SK-N-SH (cell line): ENCODE measurements at regions not wholly inside any gene's neighbourhood (a gene's known extent, or its start where the extent isn't known, plus 50 kb on each side); places are given as distances from the start of the nearest gene placed in this dataset.

Source experiments
- ELF1 ChIP-seq: IDR thresholded peaks from 2 replicates; pipeline ENCODE4 v1.4.0; 2012
- GABPA ChIP-seq: IDR thresholded peaks from 2 replicates; pipeline ENCODE4 v1.4.0; 2012; ENCODE audit warnings: low read depth, mild to moderate bottlenecking
- RAD21 ChIP-seq: IDR thresholded peaks from 2 replicates; pipeline ENCODE4 v1.6.1; 2012; ENCODE audit warnings: mild to moderate bottlenecking, low read length
- RXRA ChIP-seq: IDR thresholded peaks from 2 replicates; pipeline ENCODE4 v1.4.0; 2012; ENCODE audit warnings: low read depth, mild to moderate bottlenecking, borderline replicate concordance
- TF ChIP-seq, protein P1 (sequence below): fragments of 200-600 bp; sonication (generic); IDR thresholded peaks from 2 replicates; pipeline ENCODE4 v1.6.1; 2017; ENCODE audit warnings: antibody characterized with exemption, mild to moderate bottlenecking, moderate library complexity
- TF ChIP-seq, protein P2 (sequence below): IDR thresholded peaks from 2 replicates; pipeline ENCODE4 v1.4.0; 2012; ENCODE audit warnings: low read depth

DNA sequence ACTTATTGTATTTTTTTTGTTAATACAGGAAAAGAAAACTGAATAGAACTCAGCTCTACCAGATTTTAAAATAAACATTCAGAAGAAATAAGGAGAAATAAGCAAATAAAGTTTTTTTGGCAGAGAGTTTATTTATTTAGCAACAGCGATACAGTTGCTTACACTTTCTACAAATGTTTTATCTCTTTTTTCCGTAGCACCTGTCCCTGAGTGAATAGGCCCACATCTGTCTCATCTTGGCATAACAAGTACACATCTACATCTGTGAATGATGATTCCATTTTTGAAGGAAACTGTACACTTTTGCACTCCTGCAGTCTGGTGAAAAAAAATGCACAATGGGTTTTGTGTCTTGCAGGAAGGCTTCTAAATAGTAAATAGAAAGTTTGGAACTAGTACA, 783.6 kb upstream of the ZEB2 start:
- TF ChIP-seq, protein P1, sequence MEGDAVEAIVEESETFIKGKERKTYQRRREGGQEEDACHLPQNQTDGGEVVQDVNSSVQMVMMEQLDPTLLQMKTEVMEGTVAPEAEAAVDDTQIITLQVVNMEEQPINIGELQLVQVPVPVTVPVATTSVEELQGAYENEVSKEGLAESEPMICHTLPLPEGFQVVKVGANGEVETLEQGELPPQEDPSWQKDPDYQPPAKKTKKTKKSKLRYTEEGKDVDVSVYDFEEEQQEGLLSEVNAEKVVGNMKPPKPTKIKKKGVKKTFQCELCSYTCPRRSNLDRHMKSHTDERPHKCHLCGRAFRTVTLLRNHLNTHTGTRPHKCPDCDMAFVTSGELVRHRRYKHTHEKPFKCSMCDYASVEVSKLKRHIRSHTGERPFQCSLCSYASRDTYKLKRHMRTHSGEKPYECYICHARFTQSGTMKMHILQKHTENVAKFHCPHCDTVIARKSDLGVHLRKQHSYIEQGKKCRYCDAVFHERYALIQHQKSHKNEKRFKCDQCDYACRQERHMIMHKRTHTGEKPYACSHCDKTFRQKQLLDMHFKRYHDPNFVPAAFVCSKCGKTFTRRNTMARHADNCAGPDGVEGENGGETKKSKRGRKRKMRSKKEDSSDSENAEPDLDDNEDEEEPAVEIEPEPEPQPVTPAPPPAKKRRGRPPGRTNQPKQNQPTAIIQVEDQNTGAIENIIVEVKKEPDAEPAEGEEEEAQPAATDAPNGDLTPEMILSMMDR = no peak
- TF ChIP-seq ELF1 = no peak
- TF ChIP-seq, protein P2, sequence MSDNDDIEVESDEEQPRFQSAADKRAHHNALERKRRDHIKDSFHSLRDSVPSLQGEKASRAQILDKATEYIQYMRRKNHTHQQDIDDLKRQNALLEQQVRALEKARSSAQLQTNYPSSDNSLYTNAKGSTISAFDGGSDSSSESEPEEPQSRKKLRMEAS = no peak
- TF ChIP-seq RAD21 = no peak
- no peak for TF ChIP-seq RXRA
- TF ChIP-seq GABPA = no peak
